Astrocyte of the spinal cord (primary cell): ENCODE measurements at regions not wholly inside any gene's neighbourhood (a gene's known extent, or its start where the extent isn't known, plus 50 kb on each side); places are given as distances from the start of the nearest gene placed in this dataset.

Experiments used
- DNase-seq: peaks from one replicate; pipeline ENCODE4 v3.0.0; 2011; ENCODE audit warnings: low read depth, low spot score
- H3K4me3 ChIP-seq: 2 replicates; pipeline ENCODE4 v1.5.1; 2011; ENCODE audit warnings: low read depth, mild to moderate bottlenecking, low read length, moderate library complexity
- CTCF ChIP-seq: IDR thresholded peaks from 2 replicates; pipeline ENCODE4 v1.5.1; 2012; ENCODE audit warnings: low read depth, mild to moderate bottlenecking, low read length, inconsistent platforms
- in situ Hi-C: cut with HindIII; loops from 2 replicates; pipeline ENCODE4 v1.10.0; 2017; ENCODE audit warnings: low sequenced_read_pairs

- no peak for DNase-seq
- in situ Hi-C loops = no loop called here
- H3K4me3 ChIP-seq = no peak overlapping the region
- TF ChIP-seq CTCF = no peak
Observed at GRCh38 chr20:4454111-4454510, 205.0 kb upstream of the ADRA1D start.

GRCh38 chr20:4453359-4453758, 204.3 kb upstream of the ADRA1D start:
- no peak overlapping the region for H3K4me3 ChIP-seq
- in situ Hi-C loops = no loop called here
- no peak for DNase-seq
- TF ChIP-seq CTCF = no peak

- in situ Hi-C loops = no loop called here
- no peak for DNase-seq
- TF ChIP-seq CTCF = no peak
- H3K4me3 ChIP-seq = no peak overlapping the region
Observed at GRCh38 chr20:4451487-4452081, 202.5 kb upstream of the ADRA1D start.

GRCh38 chr20:4449957-4450715, 201.0 kb upstream of the ADRA1D start:
- H3K4me3 ChIP-seq = no peak overlapping the region
- in situ Hi-C loops = no loop called here

GRCh38 chr20:4445784-4446183, 196.7 kb upstream of the ADRA1D start:
- H3K4me3 ChIP-seq = no peak overlapping the region
- in situ Hi-C loops = no loop called here
- no peak for DNase-seq
- no peak for TF ChIP-seq CTCF

More at GRCh38 chr20:4449957-4450715, 201.0 kb upstream of the ADRA1D start:
- peak; percentile 58 for DNase-seq
- peak; percentile 47 for TF ChIP-seq CTCF

GRCh38 chr20:4445331-4445730, 196.2 kb upstream of the ADRA1D start:
- in situ Hi-C loops = no loop called here
- TF ChIP-seq CTCF = no peak
- no peak overlapping the region for H3K4me3 ChIP-seq
- no peak for DNase-seq
